Left lung (tissue), 4 donors: ENCODE measurements at regions not wholly inside any gene's neighbourhood (a gene's known extent, or its start where the extent isn't known, plus 50 kb on each side); places are given as distances from the start of the nearest gene placed in this dataset.
A peak's percentile ranks its signal among the peaks of the same experiment; 100 is the strongest.

Experiments
- ATAC-seq: fragments of 200-7000 bp; cut with Tn5 transposase; one replicate; pipeline ENCODE4 v1.9.1; 2020; ENCODE audit warnings: moderate library complexity
- DNase-seq, 4 donors: peaks; one replicate each; pipeline ENCODE4 v3.0.0-alpha.2; 2013 to 2020
- H3K27ac ChIP-seq, 2 donors: fragments of 200-600 bp; sonication (generic) in 1 of 2; one replicate each; pipeline versions ENCODE4 v1.5.0 to v1.8.0; 2020 to 2021
- H3K27me3 ChIP-seq, 2 donors: fragments of 200-600 bp; sonication (generic) in 1 of 2; one replicate each; pipeline versions ENCODE4 v1.5.0 to v1.8.0; 2020 to 2021
- H3K36me3 ChIP-seq, 2 donors: fragments of 200-600 bp; sonication (generic) in 1 of 2; one replicate each; pipeline versions ENCODE4 v1.5.0 to v1.8.0; 2020 to 2021
- H3K4me1 ChIP-seq, 2 donors: fragments of 200-600 bp; one replicate each; pipeline ENCODE4 v1.8.0; 2021
- H3K4me3 ChIP-seq, 2 donors: fragments of 200-600 bp; sonication (generic) in 1 of 2; one replicate each; pipeline versions ENCODE4 v1.5.0 to v1.8.0; 2020 to 2021; ENCODE audit warnings: mild to moderate bottlenecking in 1 of 2
- H3K9me3 ChIP-seq, 2 donors: fragments of 200-600 bp; sonication (generic) in 1 of 2; one replicate each; pipeline versions ENCODE4 v1.5.0 to v1.8.0; 2020 to 2021
- intact Hi-C, 2 donors: fragments of 100-400 bp; cut with DNase I; formaldehyde crosslinking; loops; one replicate each; pipeline versions ENCODE4 v1.11.2 to v1.14.2; 2022
- TF ChIP-seq, protein P1 (sequence below), 2 donors: fragments of 200-600 bp; sonication (generic) in 1 of 2; IDR thresholded peaks; one replicate each; pipeline versions ENCODE4 v1.5.0 to v1.8.0; 2021; ENCODE audit warnings: antibody characterized with exemption in 2 of 2
- donor health status: DM: no; HTN: yes; CAD: no.
- donor health status: DM: no; HTN: no; CAD: no.

DNA sequence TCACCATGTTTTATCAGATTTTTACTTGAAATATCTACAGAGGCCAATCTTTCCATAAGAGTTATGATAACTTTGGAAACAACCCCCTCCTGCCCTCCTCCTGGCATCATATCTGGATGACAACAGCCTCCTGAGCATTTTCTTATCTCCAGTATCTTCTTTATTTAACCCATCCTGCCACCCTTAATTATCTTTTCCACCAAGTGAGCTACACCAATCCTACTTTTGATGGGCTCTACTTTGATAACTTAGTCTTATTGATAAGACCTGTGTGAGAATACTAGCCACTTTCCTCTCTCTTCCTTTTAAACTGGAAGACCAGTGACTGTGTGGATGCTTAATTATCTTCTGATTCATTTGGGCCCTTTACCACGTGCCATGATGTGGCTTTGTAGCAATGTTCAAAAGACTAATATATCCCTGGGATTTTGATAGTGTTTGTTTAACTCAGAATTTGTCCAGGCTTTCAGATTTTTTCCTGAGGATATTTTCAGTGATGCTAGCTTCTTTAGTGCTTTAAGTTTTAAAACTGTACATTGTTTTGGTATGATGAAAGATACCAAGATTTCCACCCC lies 330.1 kb upstream of the GIMD1 start:
- Histone ChIP-seq H3K4me1 (no peaks in the 10 kb centered on the region), H3K4me3 (no peak overlapping the region), H3K27me3 (no peaks in the 10 kb centered on the region), H3K36me3 (no peaks in the 10 kb centered on the region), H3K27ac (no peak overlapping the region), H3K9me3 (peaks cover 0 to 11% of the 10 kb centered on the region in 2 donors)
- intact Hi-C loops: no loop called here
- no peak for ATAC-seq
- TF ChIP-seq, protein P1, sequence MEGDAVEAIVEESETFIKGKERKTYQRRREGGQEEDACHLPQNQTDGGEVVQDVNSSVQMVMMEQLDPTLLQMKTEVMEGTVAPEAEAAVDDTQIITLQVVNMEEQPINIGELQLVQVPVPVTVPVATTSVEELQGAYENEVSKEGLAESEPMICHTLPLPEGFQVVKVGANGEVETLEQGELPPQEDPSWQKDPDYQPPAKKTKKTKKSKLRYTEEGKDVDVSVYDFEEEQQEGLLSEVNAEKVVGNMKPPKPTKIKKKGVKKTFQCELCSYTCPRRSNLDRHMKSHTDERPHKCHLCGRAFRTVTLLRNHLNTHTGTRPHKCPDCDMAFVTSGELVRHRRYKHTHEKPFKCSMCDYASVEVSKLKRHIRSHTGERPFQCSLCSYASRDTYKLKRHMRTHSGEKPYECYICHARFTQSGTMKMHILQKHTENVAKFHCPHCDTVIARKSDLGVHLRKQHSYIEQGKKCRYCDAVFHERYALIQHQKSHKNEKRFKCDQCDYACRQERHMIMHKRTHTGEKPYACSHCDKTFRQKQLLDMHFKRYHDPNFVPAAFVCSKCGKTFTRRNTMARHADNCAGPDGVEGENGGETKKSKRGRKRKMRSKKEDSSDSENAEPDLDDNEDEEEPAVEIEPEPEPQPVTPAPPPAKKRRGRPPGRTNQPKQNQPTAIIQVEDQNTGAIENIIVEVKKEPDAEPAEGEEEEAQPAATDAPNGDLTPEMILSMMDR (IDR thresholded peaks at IDR 0.05): no peak
- DNase-seq: no peak

DNA sequence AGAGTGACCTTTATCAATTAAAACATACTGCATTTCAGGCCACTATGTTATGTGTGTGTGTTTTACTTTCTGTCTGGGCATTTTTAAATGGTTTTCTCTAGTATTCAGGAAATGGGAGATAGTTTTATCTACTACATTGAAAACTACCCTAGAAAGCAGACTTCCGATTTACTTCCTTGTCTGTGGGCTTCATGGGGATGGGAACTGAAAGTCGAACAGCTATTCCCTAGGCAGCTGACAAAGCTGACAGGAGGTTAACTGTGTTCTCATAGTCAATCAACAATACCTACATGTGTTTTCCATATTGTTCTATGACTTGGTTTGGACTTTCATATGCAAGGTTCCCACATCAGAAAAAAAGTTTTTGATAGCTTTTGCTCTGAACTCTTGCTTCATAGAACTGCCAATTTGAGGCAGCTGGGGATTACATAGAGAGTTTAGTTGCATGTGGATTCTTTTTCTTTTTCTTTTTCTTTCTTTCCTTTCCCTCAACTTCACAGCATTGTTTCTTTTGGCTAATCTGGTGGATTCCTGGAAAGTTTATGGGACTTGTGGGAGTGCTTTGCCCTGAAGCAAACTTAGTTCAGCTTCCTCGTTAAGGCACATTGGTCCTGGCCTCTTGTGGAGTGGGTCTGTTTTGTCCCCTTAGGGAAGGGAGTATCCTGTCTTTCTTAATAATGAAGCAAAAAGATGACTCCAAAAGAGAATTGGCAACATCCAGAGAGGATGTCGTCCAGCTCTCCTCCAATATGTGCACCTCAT lies 327.1 kb upstream of the GIMD1 start:
- DNase-seq: no peak
- no peaks in the 10 kb centered on the region for H3K27me3 ChIP-seq
- intact Hi-C loops: no loop called here
- no peaks in the 10 kb centered on the region for H3K4me1 ChIP-seq
- H3K27ac ChIP-seq: no peak overlapping the region
- no peaks in the 10 kb centered on the region for H3K36me3 ChIP-seq
- no peak overlapping the region for H3K4me3 ChIP-seq
- no peak for ATAC-seq
- TF ChIP-seq, protein P1 (IDR thresholded peaks at IDR 0.05): no peak
- no peaks in the 10 kb centered on the region for H3K9me3 ChIP-seq

DNA sequence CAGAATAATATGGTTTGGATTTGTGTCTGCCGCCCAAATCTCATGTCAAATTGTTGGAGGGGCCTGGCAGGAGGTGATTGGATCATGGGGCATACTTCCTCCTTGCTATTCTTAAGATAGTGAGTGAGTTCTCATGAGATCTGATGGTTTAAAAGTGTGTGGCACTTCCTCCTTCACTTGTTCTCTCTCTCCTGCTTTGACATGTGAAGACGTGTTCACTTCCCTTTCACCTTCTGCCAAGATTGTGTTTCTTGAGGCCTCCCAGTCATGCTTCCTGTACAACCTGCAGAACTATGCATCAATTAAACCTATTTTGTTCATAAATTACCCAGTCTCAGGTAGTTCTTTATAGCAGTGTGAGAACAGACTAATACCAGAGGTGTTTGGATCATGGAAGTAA lies 325.7 kb upstream of the GIMD1 start:
- Histone ChIP-seq H3K27ac (no peak overlapping the region), H3K36me3 (no peaks in the 10 kb centered on the region), H3K4me1 (no peaks in the 10 kb centered on the region), H3K4me3 (no peak overlapping the region), H3K27me3 (no peaks in the 10 kb centered on the region), H3K9me3 (no peaks in the 10 kb centered on the region)
- DNase-seq (no peak), ATAC-seq (no peak)
- intact Hi-C loops: no loop called here
- TF ChIP-seq, protein P1 (IDR thresholded peaks at IDR 0.05): no peak

DNA sequence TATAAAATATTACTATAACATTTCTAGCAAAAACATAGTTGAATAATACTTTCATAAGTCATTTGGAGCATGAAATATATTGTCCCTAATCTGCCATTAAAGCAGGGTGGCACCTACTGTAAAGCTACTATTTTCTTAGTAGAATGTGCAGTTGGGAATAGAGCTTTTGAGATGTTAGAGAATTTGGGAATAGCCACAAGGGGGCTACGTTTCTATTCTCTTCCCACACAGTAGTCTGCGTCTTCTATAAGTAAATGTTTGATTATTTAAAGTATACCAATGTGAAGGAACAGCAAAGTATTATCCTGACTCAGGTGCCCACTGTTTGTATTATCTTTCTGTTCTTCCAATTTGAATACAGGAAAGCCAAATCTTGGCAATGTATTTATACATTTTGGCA lies 323.2 kb upstream of the GIMD1 start:
- no peak for ATAC-seq
- intact Hi-C loops: no loop called here
- no peak overlapping the region for H3K27ac ChIP-seq
- no peak overlapping the region for H3K4me3 ChIP-seq
- TF ChIP-seq, protein P1 (IDR thresholded peaks at IDR 0.05): no peak
- no peaks in the 10 kb centered on the region for H3K9me3 ChIP-seq
- no peaks in the 10 kb centered on the region for H3K36me3 ChIP-seq
- no peaks in the 10 kb centered on the region for H3K4me1 ChIP-seq
- no peaks in the 10 kb centered on the region for H3K27me3 ChIP-seq
- peak in 1 of 4 donors; percentile 7 for DNase-seq

DNA sequence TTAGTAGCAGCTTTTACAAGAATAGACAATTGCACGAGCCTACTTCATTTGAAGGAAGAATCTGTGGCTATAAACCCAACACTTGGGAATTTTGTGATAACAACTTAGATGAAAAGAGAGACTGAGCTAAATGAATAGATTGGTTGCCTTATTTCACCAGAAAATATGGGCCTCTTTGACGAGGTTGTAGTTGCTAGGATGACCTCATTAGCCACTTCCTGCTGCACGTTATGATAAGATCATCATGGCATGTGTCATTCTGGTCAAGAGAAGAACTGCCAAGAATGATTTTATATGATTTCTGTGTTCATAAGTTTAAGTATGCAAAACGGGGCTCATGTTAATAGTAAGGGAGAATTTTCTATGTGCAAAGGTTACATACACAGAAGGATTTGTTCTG lies 321.9 kb upstream of the GIMD1 start:
- intact Hi-C loops: no loop called here
- H3K4me1 ChIP-seq: no peaks in the 10 kb centered on the region
- H3K36me3 ChIP-seq: no peaks in the 10 kb centered on the region
- DNase-seq (no peak), ATAC-seq (no peak)
- H3K27me3 ChIP-seq: no peaks in the 10 kb centered on the region
- H3K9me3 ChIP-seq: no peaks in the 10 kb centered on the region
- H3K27ac ChIP-seq: no peak overlapping the region
- TF ChIP-seq, protein P1 (IDR thresholded peaks at IDR 0.05): no peak
- H3K4me3 ChIP-seq: no peak overlapping the region
